Spinal cord (tissue), 9 donors: ENCODE measurements at regions not wholly inside any gene's neighbourhood (a gene's known extent, or its start where the extent isn't known, plus 50 kb on each side); places are given as distances from the start of the nearest gene placed in this dataset.

Experiments
- DNase-seq, 6 donors: peaks; one replicate each; pipeline versions ENCODE4 v3.0.0 to v3.0.0-alpha.2; 2013 to 2015; ENCODE audit warnings: low spot score in 6 of 6, low read depth in 4 of 6
- H3K27ac ChIP-seq: one replicate; pipeline ENCODE4 v1.5.1; 2013; ENCODE audit warnings: low read depth, low read length, control low read depth
- H3K27me3 ChIP-seq: one replicate; pipeline ENCODE4 v1.6.1; 2013; ENCODE audit warnings: low read length; ENCODE audit not compliant: control insufficient read depth, insufficient read depth
- H3K36me3 ChIP-seq: one replicate; pipeline ENCODE4 v1.6.1; 2013; ENCODE audit warnings: low read length; ENCODE audit not compliant: control insufficient read depth, insufficient read depth
- H3K4me1 ChIP-seq: one replicate; pipeline ENCODE4 v1.6.1; 2013; ENCODE audit warnings: low read length; ENCODE audit not compliant: control insufficient read depth, insufficient read depth
- H3K4me3 ChIP-seq: one replicate; pipeline ENCODE4 v1.5.1; 2013; ENCODE audit warnings: low read depth, low read length, control low read depth
- H3K9me3 ChIP-seq: one replicate; pipeline ENCODE4 v1.6.1; 2013; ENCODE audit warnings: low read length; ENCODE audit not compliant: control insufficient read depth, insufficient read depth
- WGBS: methylation state at CpG from one replicate; pipeline ENCODE4 v1.1.5; 2013; ENCODE audit warnings: missing lambda C conversion rate; ENCODE audit not compliant: insufficient coverage; 5-methylcytosine and 5-hydroxymethylcytosine counted together
- donor health status: healthy.

- WGBS: 80% methylated on average over 8 of the region's 8 CpGs
- Histone ChIP-seq H3K4me1 (no peaks in the 10 kb centered on the region), H3K4me3 (no peak overlapping the region), H3K27ac (no peak overlapping the region), H3K9me3 (peaks cover 2% of the 10 kb centered on the region), H3K36me3 (no peaks in the 10 kb centered on the region), H3K27me3 (no peaks in the 10 kb centered on the region)
- no peak for DNase-seq
These were observed 595.6 kb upstream of the PKN2 start for GRCh38 chr1:88088481-88088880.

GRCh38 chr1:88089961-88090360 is 594.1 kb upstream of the PKN2 start:
- no peaks in the 10 kb centered on the region for H3K4me1 ChIP-seq
- H3K36me3 ChIP-seq: no peaks in the 10 kb centered on the region
- no peaks in the 10 kb centered on the region for H3K27me3 ChIP-seq
- no peak overlapping the region for H3K4me3 ChIP-seq
- no peak for DNase-seq
- WGBS: no CpG with 5 or more reads among the region's 1 CpG
- no peak overlapping the region for H3K27ac ChIP-seq
- no peaks in the 10 kb centered on the region for H3K9me3 ChIP-seq

- Histone ChIP-seq H3K36me3 (no peaks in the 10 kb centered on the region), H3K9me3 (no peaks in the 10 kb centered on the region), H3K27me3 (no peaks in the 10 kb centered on the region), H3K27ac (no peak overlapping the region), H3K4me3 (no peak overlapping the region), H3K4me1 (no peaks in the 10 kb centered on the region)
- no peak for DNase-seq
- WGBS: 80% methylated on average over 1 of the region's 3 CpGs
These were observed 585.2 kb upstream of the PKN2 start for GRCh38 chr1:88098881-88099280.

GRCh38 chr1:88101041-88101440 is 583.0 kb upstream of the PKN2 start:
- no peak overlapping the region for H3K4me3 ChIP-seq
- no peaks in the 10 kb centered on the region for H3K9me3 ChIP-seq
- H3K27me3 ChIP-seq: no peaks in the 10 kb centered on the region
- H3K27ac ChIP-seq: no peak overlapping the region
- no peak for DNase-seq
- 100% methylated on average over 1 of the region's 1 CpG for WGBS
- no peaks in the 10 kb centered on the region for H3K4me1 ChIP-seq
- no peaks in the 10 kb centered on the region for H3K36me3 ChIP-seq

- WGBS: 50% methylated on average over 1 of the region's 1 CpG
- Histone ChIP-seq H3K27ac (no peak overlapping the region), H3K4me1 (no peaks in the 10 kb centered on the region)
These were observed 579.8 kb upstream of the PKN2 start for GRCh38 chr1:88104236-88104635.

GRCh38 chr1:88104886-88105285 is 579.2 kb upstream of the PKN2 start:
- DNase-seq: no peak
- Histone ChIP-seq H3K4me3 (no peak overlapping the region), H3K27me3 (no peaks in the 10 kb centered on the region), H3K9me3 (no peaks in the 10 kb centered on the region), H3K27ac (no peak overlapping the region), H3K36me3 (no peaks in the 10 kb centered on the region), H3K4me1 (no peaks in the 10 kb centered on the region)
- WGBS: 70% methylated on average over 2 of the region's 2 CpGs

More at GRCh38 chr1:88104236-88104635, 579.8 kb upstream of the PKN2 start:
- no peak overlapping the region for H3K4me3 ChIP-seq
- no peaks in the 10 kb centered on the region for H3K9me3 ChIP-seq
- no peak for DNase-seq
- no peaks in the 10 kb centered on the region for H3K27me3 ChIP-seq
- H3K36me3 ChIP-seq: no peaks in the 10 kb centered on the region

- DNase-seq: no peak
- Histone ChIP-seq H3K27me3 (no peaks in the 10 kb centered on the region), H3K4me3 (no peak overlapping the region), H3K9me3 (no peaks in the 10 kb centered on the region), H3K4me1 (no peaks in the 10 kb centered on the region), H3K36me3 (no peaks in the 10 kb centered on the region), H3K27ac (no peak overlapping the region)
- WGBS: 100% methylated on average over 1 of the region's 3 CpGs
These were observed 572.3 kb upstream of the PKN2 start for GRCh38 chr1:88111816-88112215.

GRCh38 chr1:88117597-88117996 is 566.5 kb upstream of the PKN2 start:
- no peaks in the 10 kb centered on the region for H3K27me3 ChIP-seq
- H3K9me3 ChIP-seq: no peaks in the 10 kb centered on the region
- no peak overlapping the region for H3K27ac ChIP-seq
- WGBS: 100% methylated on average over 1 of the region's 4 CpGs
- no peaks in the 10 kb centered on the region for H3K36me3 ChIP-seq
- DNase-seq: no peak
- no peak overlapping the region for H3K4me3 ChIP-seq
- H3K4me1 ChIP-seq: no peaks in the 10 kb centered on the region

- WGBS: 63% methylated on average over 3 of the region's 6 CpGs
- Histone ChIP-seq H3K4me1 (no peaks in the 10 kb centered on the region), H3K27ac (no peak overlapping the region), H3K9me3 (no peaks in the 10 kb centered on the region), H3K27me3 (no peaks in the 10 kb centered on the region), H3K36me3 (no peaks in the 10 kb centered on the region), H3K4me3 (no peak overlapping the region)
- DNase-seq: no peak
These were observed 565.8 kb upstream of the PKN2 start for GRCh38 chr1:88118176-88118845.

- no peaks in the 10 kb centered on the region for H3K4me1 ChIP-seq
- H3K36me3 ChIP-seq: no peaks in the 10 kb centered on the region
- no peaks in the 10 kb centered on the region for H3K27me3 ChIP-seq
- DNase-seq: no peak
- no CpG with 5 or more reads among the region's 1 CpG for WGBS
- no peak overlapping the region for H3K4me3 ChIP-seq
- no peak overlapping the region for H3K27ac ChIP-seq
- no peaks in the 10 kb centered on the region for H3K9me3 ChIP-seq
These were observed 559.5 kb upstream of the PKN2 start for GRCh38 chr1:88124614-88125013.
